ENCODE measurements at regions not wholly inside any gene's neighbourhood (a gene's known extent, or its start where the extent isn't known, plus 50 kb on each side); places are given as distances from the start of the nearest gene placed in this dataset.

GRCh38 chr6:95240514-95240913, 336.8 kb upstream of the MANEA start:
- TF ChIP-seq CTCF (IDR thresholded peaks at IDR 0.05; ENCODE audit: low read depth, low read length) (no peak), EZH2phosphoT487 (IDR thresholded peaks at IDR 0.05; ENCODE audit: low read depth) (no peak)
